NCI-H1092 treated with DMSO at 0.1 percent for 48 hours (cell line): ENCODE measurements at regions not wholly inside any gene's neighbourhood (a gene's known extent, or its start where the extent isn't known, plus 50 kb on each side); places are given as distances from the start of the nearest gene placed in this dataset.
"Not testable (repeated sequence)": the region's sequence is repeated elsewhere in the genome, so short reads cannot be mapped to it uniquely, and the experiment has no call there.

Experiments used
- DNase-seq: peaks from one replicate; lab custom pipeline; 2025; lab: John Stamatoyannopoulos, UW

DNA sequence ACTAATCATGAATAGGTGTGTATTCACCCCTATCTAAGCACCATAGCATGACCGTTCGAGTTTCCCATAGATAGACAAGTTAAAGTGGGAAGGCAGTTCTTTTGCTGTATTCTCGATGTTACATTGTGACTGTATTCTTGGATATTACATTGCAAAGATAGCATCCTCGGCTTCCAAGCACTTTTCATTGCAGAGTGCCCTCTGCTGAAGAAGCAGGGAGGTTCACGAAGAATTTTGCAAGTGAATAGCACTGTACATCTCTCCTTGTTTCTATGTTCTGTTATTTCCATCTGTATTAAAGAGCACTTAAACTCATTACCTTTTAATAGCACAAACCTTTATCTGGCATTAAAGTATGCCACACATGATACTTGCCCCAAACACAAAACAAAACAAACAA, 426.7 kb upstream of the ARX start:
- DNase-seq: peak; percentile 8

DNA sequence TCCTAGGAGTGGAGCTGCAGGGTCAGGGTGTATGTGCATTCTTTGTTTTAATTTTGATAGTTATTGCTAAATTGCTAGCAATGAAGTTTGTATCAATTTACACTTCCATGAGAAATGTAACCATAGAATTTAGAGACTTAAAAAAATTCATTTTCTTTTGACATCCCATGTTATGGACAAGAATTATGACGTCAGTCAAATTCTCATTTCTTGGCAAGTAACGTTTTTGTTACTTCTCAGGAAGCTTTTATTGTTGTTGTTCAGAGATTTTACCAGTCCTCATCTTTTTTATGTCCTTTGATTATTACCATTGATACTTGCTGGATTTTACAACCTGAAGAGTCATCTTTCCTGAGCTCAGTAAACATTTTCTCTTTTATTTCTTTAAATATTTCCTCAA, 417.5 kb upstream of the ARX start:
- no peak for DNase-seq

DNA sequence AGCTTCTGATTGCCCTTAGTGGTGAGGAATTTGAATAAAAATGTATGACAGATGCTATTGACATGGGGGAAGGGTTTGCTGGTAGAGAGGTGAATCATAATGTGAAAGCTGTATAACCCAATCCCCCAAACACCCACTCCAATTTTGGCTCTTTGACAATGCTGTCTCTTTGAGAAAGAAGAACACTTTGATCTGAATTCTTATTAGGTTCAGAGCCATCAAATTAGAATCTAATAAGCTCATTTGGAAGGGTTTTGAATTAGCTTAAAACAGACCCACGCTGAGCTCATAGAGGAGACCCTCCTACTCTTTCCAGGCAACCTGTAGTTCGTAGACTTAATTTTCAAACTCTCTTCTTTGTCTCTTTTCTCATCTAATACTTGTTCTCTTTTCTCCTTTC, 416.6 kb upstream of the ARX start:
- DNase-seq: no peak

- no peak for DNase-seq
These were observed 412.2 kb upstream of the ARX start for GRCh38 chrX:25427873-25428555.

GRCh38 chrX:25404163-25404562, 388.4 kb upstream of the ARX start:
- not testable (repeated sequence) for DNase-seq

DNA sequence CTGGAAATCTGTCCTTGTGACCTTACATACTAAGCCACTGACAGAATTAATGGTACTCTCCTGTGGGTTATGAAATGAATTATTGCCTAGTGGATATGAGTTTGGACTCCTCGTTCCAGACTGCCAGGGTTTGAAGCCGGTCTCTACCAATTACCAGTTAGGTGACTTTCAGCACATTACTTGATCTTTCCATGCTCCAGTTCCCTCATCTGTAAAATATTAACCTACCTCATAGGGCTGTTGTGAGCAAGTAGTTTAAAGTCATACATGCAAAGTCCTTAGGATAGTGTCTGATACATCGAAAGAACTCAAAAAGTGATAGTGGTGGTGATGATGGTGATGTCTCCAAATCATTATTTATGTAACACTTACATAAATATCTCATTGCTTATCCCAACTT, 373.5 kb upstream of the ARX start:
- DNase-seq: no peak

DNA sequence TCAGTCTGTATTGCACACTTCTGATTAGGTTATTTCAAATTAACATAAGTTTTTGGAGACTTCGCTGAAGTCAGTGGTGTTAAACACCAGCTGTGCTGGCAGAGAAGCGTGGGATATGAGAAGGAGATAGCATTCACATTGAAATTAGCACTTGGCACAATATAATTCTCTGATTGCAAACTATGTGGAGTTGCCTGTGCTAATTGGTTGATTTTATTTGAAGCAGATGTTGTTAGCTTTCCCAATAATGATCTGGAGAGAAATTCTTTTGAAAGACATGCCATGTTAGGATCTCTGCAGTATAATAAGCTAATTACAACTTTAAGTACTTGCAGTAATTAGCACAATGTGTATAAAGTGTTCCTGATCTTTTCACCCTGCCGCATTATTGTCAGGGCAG, 367.4 kb upstream of the ARX start:
- DNase-seq: no peak

DNA sequence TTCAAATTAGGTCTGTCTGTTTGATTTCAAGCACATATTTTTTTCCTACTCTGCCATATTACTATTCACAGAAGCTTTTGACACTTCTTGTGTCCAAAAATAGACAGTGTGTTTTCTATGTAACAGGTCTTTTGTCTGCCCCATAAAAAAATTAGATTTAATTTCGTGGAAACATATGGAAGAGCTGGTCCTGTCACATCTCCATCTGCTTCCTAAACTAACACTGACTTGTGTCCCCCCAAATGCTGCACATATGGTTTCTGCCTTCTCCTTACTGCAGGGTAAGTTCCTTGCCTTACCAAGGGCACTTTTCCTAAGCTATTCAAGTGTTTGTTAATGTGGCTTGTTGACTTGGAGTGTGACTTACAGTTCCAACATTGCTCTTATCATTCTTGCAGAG, 340.7 kb upstream of the ARX start:
- no peak for DNase-seq

DNA sequence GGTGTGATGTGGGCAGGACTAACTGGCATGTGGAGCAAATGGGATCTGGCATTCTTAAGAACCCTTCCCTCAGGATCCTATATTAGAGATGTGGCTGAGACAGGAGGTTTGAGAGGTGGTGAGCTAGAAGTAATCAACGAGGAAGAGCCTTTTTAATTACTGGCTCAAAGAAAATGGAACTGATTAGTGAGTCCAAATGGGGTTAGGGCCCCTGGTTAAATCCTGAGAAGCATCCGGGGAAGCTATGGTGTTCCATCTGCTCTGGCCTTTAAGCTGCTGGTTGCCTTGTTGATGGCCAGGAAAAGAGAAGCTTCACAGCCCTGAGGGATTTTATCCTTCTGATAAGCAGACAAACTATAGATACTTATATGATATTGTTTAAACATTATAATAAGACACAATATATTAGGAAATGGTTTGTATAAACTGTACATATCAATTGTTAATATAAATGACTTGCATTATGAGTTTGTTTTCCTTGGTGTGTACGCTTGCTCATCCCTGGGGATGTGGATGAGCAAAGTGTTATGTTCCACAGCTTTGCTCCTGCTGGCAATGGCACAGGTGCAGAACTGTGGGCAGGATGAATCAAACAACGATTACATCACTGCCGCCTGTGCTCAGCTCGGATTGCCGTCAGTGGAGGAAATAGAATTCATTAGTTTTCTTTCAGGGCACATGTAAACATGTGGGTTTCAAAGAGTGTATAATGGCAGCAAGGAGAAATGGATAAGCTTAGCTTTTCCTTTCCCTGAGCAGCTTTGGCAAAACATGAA, 328.6 kb upstream of the ARX start:
- peak; percentile 25 for DNase-seq

DNA sequence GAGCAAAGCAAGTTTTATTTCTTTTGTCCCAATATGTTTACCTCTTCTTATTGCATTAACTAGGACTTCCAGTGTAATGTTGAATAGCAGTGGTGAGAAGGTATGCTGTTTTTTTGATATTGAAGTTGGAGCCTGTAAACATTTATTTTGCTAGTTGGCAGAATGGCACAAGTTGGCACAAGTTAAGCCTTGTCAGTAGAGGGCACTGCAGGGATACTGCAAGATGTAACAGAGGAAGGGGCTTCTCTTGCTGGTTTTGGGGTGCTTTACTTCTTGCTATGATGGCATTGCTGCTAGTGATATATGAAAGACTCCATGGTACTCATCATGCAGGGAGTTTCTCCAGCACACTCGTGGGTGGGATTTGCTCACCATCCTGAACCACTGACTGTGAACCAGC, 327.3 kb upstream of the ARX start:
- DNase-seq: peak; percentile 3

GRCh38 chrX:25337841-25338240, 322.1 kb upstream of the ARX start:
- DNase-seq: no peak

GRCh38 chrX:25300994-25301393, 285.2 kb upstream of the ARX start:
- DNase-seq: no peak

- no peak for DNase-seq
These were observed 281.1 kb upstream of the ARX start for GRCh38 chrX:25296850-25297249.

DNA sequence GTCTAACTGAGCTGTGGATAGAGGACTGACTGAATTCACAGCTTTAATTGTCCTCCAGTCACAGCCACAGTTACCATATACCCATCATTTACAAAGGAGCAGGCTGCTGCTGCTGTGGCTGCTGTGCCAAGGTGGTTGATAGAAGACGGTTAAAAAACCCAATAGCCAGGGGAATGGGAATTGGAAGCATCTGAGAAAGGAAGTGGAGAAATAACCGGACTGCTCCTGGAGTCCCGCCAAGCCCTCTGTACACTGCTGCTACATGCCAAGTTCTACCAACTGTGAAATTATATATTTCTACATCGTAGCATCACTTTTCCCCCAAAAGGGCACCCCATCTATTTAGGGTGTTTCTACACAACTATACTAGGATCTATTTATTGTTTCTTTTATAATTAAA, 279.7 kb upstream of the ARX start:
- DNase-seq: no peak

DNA sequence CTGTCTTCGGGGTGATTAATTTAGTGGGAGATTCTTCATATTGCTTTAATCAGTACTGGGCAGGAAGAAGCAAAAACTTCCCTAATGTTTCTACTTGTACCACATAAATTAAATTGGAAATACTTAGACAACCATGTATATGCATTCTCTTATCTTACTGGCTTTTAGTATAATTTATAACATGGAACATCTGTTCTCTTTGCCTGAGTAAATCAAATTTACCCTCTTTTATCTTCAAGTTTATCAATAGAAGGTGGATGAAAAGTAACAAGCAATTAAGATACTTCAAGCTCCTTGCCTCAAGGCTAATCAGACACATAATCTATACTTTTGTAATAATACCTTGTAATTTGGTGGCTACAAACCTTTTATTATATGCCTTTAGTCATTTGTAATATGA, 274.4 kb upstream of the ARX start:
- no peak for DNase-seq

DNA sequence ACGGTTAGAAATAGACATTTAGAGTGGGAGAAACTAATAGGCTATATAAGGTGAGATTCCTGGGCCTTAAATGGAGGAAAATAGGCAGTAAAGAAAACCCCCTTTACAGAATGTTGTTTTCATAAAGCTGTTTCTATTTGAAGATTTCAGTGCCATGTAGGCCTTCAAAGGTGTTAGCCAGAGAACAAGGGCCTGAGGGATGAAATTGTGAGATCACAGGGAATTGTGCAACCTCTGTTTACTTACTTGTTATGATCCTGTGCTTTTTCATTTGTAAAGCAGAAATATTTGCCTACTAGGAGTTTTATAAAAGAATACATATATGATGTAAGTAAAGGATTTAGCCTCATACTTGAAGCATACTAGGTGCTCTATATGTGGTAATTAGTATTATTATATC, 272.9 kb upstream of the ARX start:
- DNase-seq: no peak

- no peak for DNase-seq
These were observed 271.8 kb upstream of the ARX start for GRCh38 chrX:25287521-25287920.

DNA sequence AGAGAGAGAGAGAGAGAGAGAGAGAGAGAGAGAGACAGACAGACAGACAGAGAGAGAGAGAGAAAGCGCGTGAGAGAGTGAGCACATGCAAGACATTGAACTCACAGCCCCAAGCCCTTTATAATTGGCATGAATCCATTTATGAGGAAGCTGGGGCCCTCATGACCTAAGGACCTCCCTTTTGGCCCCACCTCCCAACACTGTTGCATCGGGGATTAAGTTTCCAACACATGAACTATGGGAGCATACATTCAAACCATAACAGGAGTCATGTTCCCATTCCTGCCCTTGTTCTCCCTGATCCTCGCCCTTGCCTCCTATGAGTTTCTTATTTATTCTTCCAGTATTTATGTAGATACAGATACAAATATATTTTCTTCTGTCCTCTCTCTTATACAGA, 269.8 kb upstream of the ARX start:
- no peak for DNase-seq

DNA sequence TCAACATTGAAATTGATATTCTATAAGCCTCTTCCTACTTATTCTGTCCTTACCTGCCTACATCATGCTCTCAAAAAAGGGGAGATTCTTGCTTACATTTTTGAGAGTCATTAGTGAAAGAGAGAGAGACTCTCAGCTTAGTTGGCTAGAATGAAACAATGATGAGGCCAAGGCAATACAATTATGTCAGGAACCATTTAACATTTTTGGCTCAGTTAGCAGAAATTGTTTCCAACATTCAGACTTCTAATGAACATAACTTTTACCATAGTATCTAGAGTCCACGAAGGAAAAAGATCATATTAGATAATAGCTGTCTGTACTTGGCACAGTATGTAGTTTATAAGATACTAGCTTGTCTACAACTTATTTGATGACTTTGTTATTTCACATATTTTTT, 263.7 kb upstream of the ARX start:
- no peak for DNase-seq

DNA sequence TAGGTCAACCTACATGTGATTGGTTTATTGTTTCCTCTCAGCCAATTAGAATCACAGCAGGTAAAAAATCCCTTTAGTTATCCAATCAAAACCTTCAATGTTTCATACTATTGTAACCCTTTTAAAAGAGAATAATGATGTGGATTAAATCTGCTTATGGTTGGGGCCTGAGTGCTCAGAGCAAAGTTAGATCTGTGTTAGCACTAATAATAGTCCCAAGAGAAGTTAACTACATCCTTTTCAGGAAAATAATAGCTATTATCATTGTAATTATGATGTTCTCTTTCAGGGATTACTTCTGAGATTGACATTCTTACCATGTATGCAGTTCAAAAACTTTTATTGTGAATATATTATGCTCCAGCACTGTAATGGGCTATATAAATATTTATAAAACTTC, 262.6 kb upstream of the ARX start:
- no peak for DNase-seq

DNA sequence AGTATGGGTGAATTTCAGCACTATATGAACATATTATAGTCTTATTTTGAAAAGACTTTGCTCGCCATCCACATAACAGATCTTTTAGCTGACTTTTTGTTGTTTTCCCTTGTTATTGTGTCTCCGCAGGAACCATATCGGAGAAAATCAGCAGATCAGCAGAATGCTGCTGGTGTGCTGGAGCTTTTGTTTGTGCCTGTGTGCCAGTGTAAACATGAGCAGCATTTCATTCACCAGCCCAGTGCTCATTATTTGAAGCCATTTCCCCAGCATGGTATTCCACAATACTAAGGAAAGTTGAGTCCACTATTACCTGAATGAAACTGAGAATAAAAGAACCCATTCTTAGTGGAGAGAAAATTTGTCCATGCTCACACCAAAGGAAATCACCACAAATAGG, 261.8 kb upstream of the ARX start:
- no peak for DNase-seq

GRCh38 chrX:25275159-25275558, 259.4 kb upstream of the ARX start:
- DNase-seq: no peak

DNA sequence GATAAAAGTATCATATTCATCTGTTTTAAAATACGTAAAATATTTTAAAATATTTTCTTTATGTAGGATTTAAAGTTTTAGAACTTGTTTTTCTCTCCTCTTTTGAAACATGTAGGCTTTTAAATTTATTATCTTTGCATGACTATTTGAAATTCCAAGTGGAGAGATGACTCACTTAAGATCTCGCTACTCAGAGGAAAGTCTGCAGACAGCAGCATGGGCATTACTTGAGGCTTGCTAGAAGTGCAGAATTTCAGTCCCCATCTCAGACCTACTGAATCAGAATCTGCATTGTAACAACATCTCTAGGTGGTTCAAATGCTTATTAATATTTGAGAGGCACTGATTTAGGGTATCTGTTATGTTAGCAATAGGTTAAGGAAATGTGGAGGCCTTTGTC, 225.7 kb upstream of the ARX start:
- no peak for DNase-seq

- DNase-seq: no peak
These were observed 210.4 kb upstream of the ARX start for GRCh38 chrX:25226151-25226550.
